Kidney epithelial cell (primary cell): ENCODE measurements at regions not wholly inside any gene's neighbourhood (a gene's known extent, or its start where the extent isn't known, plus 50 kb on each side); places are given as distances from the start of the nearest gene placed in this dataset.
A peak's percentile ranks its signal among the peaks of the same experiment; 100 is the strongest.

Source experiments
- DNase-seq: peaks from one replicate; pipeline ENCODE4 v3.0.0-alpha.2; 2010; ENCODE audit warnings: low read depth
- H3K27me3 ChIP-seq: 2 replicates; pipeline ENCODE4 v1.6.0; 2011; ENCODE audit warnings: low read length; ENCODE audit not compliant: control insufficient read depth, insufficient read depth
- H3K36me3 ChIP-seq: 2 replicates; pipeline ENCODE4 v1.5.1; 2011; ENCODE audit warnings: low read length; ENCODE audit not compliant: control insufficient read depth, insufficient read depth
- H3K4me3 ChIP-seq: 2 replicates; pipeline ENCODE4 v1.5.1; 2011; ENCODE audit warnings: low read depth, mild to moderate bottlenecking, control low read depth, low read length
- CTCF ChIP-seq: IDR thresholded peaks from 2 replicates; pipeline ENCODE4 v1.5.1; 2011; ENCODE audit warnings: mild to moderate bottlenecking, moderate library complexity, low read length, control low read depth, inconsistent platforms; ENCODE audit not compliant: insufficient read depth, poor library complexity, severe bottlenecking

DNA sequence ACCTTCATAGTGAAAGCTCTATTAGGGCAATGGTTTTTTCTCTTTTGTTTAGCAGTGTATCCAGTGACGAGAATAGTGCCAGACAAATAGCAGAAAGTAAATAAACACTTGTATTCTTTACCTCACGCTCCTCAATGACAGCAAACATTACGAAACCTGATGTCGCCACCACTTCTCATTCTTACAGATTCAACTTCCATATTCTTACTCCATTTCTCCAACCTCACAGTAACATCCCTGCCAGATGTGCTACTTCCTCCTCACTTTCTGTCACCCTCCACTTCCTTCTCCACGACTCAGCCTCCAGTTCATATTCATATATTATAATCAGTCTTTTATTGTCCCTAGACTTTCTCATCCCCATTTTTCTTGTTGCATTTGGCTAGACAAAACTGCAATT, 1956.2 kb upstream of the AGA start:
- Histone ChIP-seq H3K36me3 (no peaks in the 10 kb centered on the region), H3K27me3 (no peaks in the 10 kb centered on the region), H3K4me3 (no peak overlapping the region)
- DNase-seq, result no peak
- TF ChIP-seq CTCF, result no peak

- no peak for TF ChIP-seq CTCF
- H3K36me3 ChIP-seq, result no peaks in the 10 kb centered on the region
- H3K27me3 ChIP-seq, result no peaks in the 10 kb centered on the region
- H3K4me3 ChIP-seq, result no peak overlapping the region
- DNase-seq, result no peak
These were observed 1957.0 kb upstream of the AGA start for GRCh38 chr4:179399054-179399782.

DNA sequence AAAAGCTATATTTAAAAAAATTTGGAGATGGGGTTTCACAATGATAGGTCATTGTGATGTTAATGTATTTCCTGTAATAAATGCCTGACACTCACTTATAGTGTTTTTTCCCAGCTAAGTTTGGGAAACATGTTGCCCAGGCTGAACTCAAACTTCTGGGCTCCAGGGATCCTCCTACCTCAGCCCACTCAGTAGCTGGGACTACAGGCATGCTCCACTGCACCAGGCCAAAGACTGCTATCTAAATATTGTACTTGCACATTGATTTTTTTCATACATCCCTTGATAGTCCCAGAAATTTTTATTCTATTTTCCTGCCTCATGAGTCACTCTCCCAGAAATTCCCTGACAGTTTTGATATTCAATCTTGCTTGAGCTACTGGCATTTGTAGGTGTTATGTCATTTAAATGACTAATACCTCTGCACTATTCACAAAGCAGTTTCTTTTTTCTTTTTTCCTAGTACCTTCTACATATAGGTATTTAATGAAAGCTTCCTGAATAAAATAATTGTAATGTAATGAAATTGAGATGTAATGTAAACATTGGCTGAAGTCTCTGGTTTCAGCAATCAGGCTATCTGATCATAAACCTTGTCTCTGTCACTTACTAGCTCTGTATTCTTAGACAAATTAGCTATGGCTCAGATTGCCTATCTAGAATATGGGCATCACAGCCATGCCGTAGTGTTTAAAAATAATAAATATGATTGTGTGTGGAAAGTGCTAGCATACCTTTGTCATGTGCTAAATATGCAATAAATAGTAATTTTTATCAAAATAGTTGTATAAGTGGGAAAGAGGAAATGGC, 1973.0 kb upstream of the AGA start:
- DNase-seq, result no peak
- Histone ChIP-seq H3K4me3 (no peak overlapping the region), H3K36me3 (no peaks in the 10 kb centered on the region), H3K27me3 (no peaks in the 10 kb centered on the region)
- no peak for TF ChIP-seq CTCF

DNA sequence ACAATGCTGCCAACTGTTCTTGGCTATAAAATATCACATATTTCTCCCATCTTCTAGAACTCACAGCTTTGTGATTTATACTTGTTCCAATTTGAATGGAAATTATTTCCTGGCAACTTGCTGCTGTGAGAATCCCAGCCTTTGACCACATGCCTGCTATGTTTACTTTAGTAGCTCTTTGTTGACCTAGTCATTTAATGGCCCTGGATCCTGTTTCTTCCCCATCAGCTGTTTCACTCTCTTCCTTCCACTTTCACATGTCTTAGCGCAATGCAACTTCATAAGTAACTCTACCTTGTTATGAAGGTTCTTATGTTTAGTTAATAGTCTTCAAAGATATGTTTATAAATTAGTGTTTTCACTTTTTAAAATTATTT, 1973.6 kb upstream of the AGA start:
- TF ChIP-seq CTCF, result no peak
- Histone ChIP-seq H3K36me3 (no peaks in the 10 kb centered on the region), H3K4me3 (no peak overlapping the region), H3K27me3 (no peaks in the 10 kb centered on the region)
- peak; percentile 19 for DNase-seq

GRCh38 chr4:179417357-179417756, 1975.1 kb upstream of the AGA start:
- Histone ChIP-seq H3K4me3 (no peak overlapping the region), H3K36me3 (no peaks in the 10 kb centered on the region), H3K27me3 (no peaks in the 10 kb centered on the region)
- TF ChIP-seq CTCF, result no peak
- DNase-seq, result no peak
